ENCODE measurements at regions not wholly inside any gene's neighbourhood (a gene's known extent, or its start where the extent isn't known, plus 50 kb on each side); places are given as distances from the start of the nearest gene placed in this dataset.
"Not testable (repeated sequence)": the region's sequence is repeated elsewhere in the genome, so short reads cannot be mapped to it uniquely, and the experiment has no call there.

GRCh38 chr17:68700421-68700820 lies 99.3 kb upstream of the FAM20A start:
- DNase-seq (ENCODE audit: low read depth): no peak

- DNase-seq (ENCODE audit: low read depth): no peak
Measured at GRCh38 chr17:68699936-68700335, 98.8 kb upstream of the FAM20A start.

- DNase-seq (ENCODE audit: low read depth): no peak
Measured at GRCh38 chr17:68698746-68699145, 97.6 kb upstream of the FAM20A start.

GRCh38 chr17:68697850-68698361 lies 96.7 kb upstream of the FAM20A start:
- peak; percentile 72 for DNase-seq (ENCODE audit: low read depth)

GRCh38 chr17:68695659-68696058 lies 94.5 kb upstream of the FAM20A start:
- no peak for DNase-seq (ENCODE audit: low read depth)

- DNase-seq (ENCODE audit: low read depth): no peak
Measured at GRCh38 chr17:68694791-68695485, 93.8 kb upstream of the FAM20A start.

GRCh38 chr17:68693896-68694295 lies 92.7 kb upstream of the FAM20A start:
- no peak for DNase-seq (ENCODE audit: low read depth)

- DNase-seq (ENCODE audit: low read depth): no peak
Measured at GRCh38 chr17:68693466-68693865, 92.3 kb upstream of the FAM20A start.

- DNase-seq (ENCODE audit: low read depth): no peak
Measured at GRCh38 chr17:68686108-68686988, 85.2 kb upstream of the FAM20A start.

GRCh38 chr17:68684949-68685357 lies 83.8 kb upstream of the FAM20A start:
- no peak for DNase-seq (ENCODE audit: low read depth)

GRCh38 chr17:68682903-68683302 lies 81.7 kb upstream of the FAM20A start:
- DNase-seq (ENCODE audit: low read depth): no peak

- DNase-seq (ENCODE audit: low read depth): no peak
Measured at GRCh38 chr17:68679882-68680281, 78.7 kb upstream of the FAM20A start.

- no peak for DNase-seq (ENCODE audit: low read depth)
Measured at GRCh38 chr17:68676856-68677255, 75.7 kb upstream of the FAM20A start.

- DNase-seq (ENCODE audit: low read depth): no peak
Measured at GRCh38 chr17:68675723-68676122, 74.6 kb upstream of the FAM20A start.

- no peak for DNase-seq (ENCODE audit: low read depth)
Measured at GRCh38 chr17:68674029-68674925, 73.1 kb upstream of the FAM20A start.

GRCh38 chr17:68670967-68671693 lies 70.0 kb upstream of the FAM20A start:
- no peak for DNase-seq (ENCODE audit: low read depth)

- not testable (repeated sequence) for DNase-seq (ENCODE audit: low read depth)
Measured at GRCh38 chr17:68666438-68666837, 65.3 kb upstream of the FAM20A start.

- no peak for DNase-seq (ENCODE audit: low read depth)
Measured at GRCh38 chr17:68665373-68665772, 64.2 kb upstream of the FAM20A start.

GRCh38 chr17:68662479-68662878 lies 61.3 kb upstream of the FAM20A start:
- DNase-seq (ENCODE audit: low read depth): no peak

- no peak for DNase-seq (ENCODE audit: low read depth)
Measured at GRCh38 chr17:68662037-68662432, 60.9 kb upstream of the FAM20A start.

- no peak for DNase-seq (ENCODE audit: low read depth)
Measured at GRCh38 chr17:68661265-68662036, 60.3 kb upstream of the FAM20A start.

Data from HS-5 (cell line).